A549 (cell line): ENCODE measurements at regions not wholly inside any gene's neighbourhood (a gene's known extent, or its start where the extent isn't known, plus 50 kb on each side); places are given as distances from the start of the nearest gene placed in this dataset.

Experiments used
- CTCF ChIP-seq: fragments of >200 bp; sonication (Bioruptor Twin); formaldehyde crosslinking; IDR thresholded peaks from 3 replicates; pipeline ENCODE4 v1.5.1; 2016
- EHMT2 ChIP-seq: fragments of 200-600 bp; sonication (generic); IDR thresholded peaks from 2 replicates; pipeline ENCODE4 v1.6.1; 2016; ENCODE audit warnings: antibody characterized with exemption, low read depth, mild to moderate bottlenecking, moderate library complexity
- FOSB ChIP-seq: fragments of 250-450 bp; sonication (Bioruptor Pico); IDR thresholded peaks from 2 replicates; pipeline ENCODE4 v1.5.0; 2020; ENCODE audit warnings: mild to moderate bottlenecking, moderate library complexity
- HDAC2 ChIP-seq: fragments of 200-600 bp; sonication (generic); IDR thresholded peaks from 2 replicates; pipeline ENCODE4 v1.6.1; 2016
- POLR2A ChIP-seq: IDR thresholded peaks from 2 replicates; pipeline ENCODE4 v1.6.1; 2012; ENCODE audit warnings: mild to moderate bottlenecking, low read length
- RAD21 ChIP-seq, 2 experiments: fragments of >200 bp in 1 of 2; sonication (Bioruptor Twin) in 1 of 2; formaldehyde crosslinking in 1 of 2; IDR thresholded peaks in 1 of 2; conservative IDR thresholded peaks in 1 of 2; 2 replicates in 1 of 2; 3 replicates in 1 of 2; pipeline ENCODE4 v1.6.1; 2012 to 2018; ENCODE audit warnings: inconsistent platforms in 1 of 2
- TF ChIP-seq, protein P1 (sequence below): fragments of 200-600 bp; sonication (generic); IDR thresholded peaks from 2 replicates; pipeline ENCODE4 v1.6.1; 2016; ENCODE audit warnings: antibody characterized with exemption, mild to moderate bottlenecking, moderate library complexity

GRCh38 chr4:13891544-13891939 is 264.0 kb upstream of the BOD1L1 start:
- TF ChIP-seq CTCF (no peak), FOSB (CRISPR knock-in tag) (no peak), POLR2A (no peak), RAD21 (conservative IDR thresholded peaks at IDR 0.05 in 1 of 2, IDR thresholded peaks at IDR 0.05 in 1 of 2) (no peak), HDAC2 (no peak), EHMT2 (no peak)
- TF ChIP-seq, protein P1, sequence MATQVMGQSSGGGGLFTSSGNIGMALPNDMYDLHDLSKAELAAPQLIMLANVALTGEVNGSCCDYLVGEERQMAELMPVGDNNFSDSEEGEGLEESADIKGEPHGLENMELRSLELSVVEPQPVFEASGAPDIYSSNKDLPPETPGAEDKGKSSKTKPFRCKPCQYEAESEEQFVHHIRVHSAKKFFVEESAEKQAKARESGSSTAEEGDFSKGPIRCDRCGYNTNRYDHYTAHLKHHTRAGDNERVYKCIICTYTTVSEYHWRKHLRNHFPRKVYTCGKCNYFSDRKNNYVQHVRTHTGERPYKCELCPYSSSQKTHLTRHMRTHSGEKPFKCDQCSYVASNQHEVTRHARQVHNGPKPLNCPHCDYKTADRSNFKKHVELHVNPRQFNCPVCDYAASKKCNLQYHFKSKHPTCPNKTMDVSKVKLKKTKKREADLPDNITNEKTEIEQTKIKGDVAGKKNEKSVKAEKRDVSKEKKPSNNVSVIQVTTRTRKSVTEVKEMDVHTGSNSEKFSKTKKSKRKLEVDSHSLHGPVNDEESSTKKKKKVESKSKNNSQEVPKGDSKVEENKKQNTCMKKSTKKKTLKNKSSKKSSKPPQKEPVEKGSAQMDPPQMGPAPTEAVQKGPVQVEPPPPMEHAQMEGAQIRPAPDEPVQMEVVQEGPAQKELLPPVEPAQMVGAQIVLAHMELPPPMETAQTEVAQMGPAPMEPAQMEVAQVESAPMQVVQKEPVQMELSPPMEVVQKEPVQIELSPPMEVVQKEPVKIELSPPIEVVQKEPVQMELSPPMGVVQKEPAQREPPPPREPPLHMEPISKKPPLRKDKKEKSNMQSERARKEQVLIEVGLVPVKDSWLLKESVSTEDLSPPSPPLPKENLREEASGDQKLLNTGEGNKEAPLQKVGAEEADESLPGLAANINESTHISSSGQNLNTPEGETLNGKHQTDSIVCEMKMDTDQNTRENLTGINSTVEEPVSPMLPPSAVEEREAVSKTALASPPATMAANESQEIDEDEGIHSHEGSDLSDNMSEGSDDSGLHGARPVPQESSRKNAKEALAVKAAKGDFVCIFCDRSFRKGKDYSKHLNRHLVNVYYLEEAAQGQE: no peak
